Peyer's patch (tissue), 4 donors: ENCODE measurements at regions not wholly inside any gene's neighbourhood (a gene's known extent, or its start where the extent isn't known, plus 50 kb on each side); places are given as distances from the start of the nearest gene placed in this dataset.

Experiments used
- DNase-seq, 3 donors: peaks; one replicate each; pipeline ENCODE4 v3.0.0-alpha.2; 2017 to 2019
- H3K27ac ChIP-seq, 4 donors: fragments of 200-600 bp; sonication (generic); one replicate each; pipeline ENCODE4 v1.5.1; 2016 to 2019
- H3K27me3 ChIP-seq, 2 donors: fragments of 200-600 bp; sonication (generic); one replicate each; pipeline ENCODE4 v1.5.1; 2019
- H3K36me3 ChIP-seq, 3 donors: fragments of 200-600 bp; sonication (generic); one replicate each; pipeline ENCODE4 v1.5.1; 2016 to 2019
- H3K4me1 ChIP-seq, 4 donors: fragments of 200-600 bp; sonication (generic); one replicate each; pipeline ENCODE4 v1.5.1; 2016 to 2019
- H3K4me3 ChIP-seq, 4 donors: fragments of 200-600 bp; sonication (generic); 1 replicate in 3 of 4; 2 replicates in 1 of 4; pipeline ENCODE4 v1.5.1; 2016 to 2019; ENCODE audit warnings: mild to moderate bottlenecking in 1 of 4
- H3K9me3 ChIP-seq, 4 donors: fragments of 200-600 bp; sonication (generic); one replicate each; pipeline ENCODE4 v1.5.1; 2016 to 2019; ENCODE audit warnings: mild to moderate bottlenecking in 1 of 4
- POLR2A ChIP-seq, 2 donors: fragments of 450-650 bp; IDR thresholded peaks; one replicate each; pipeline ENCODE4 v1.5.1; 2017; ENCODE audit warnings: antibody characterized with exemption in 2 of 2, mild to moderate bottlenecking in 2 of 2, moderate library complexity in 2 of 2
- TF ChIP-seq, protein P1 (sequence below), 6 experiments: fragments of 450-650 bp in 4 of 6; fragments of 200-600 bp in 2 of 6; sonication (generic) in 1 of 6; IDR thresholded peaks; one replicate each; pipeline ENCODE4 v1.5.1; 2017 to 2019; ENCODE audit warnings: antibody characterized with exemption in 6 of 6, mild to moderate bottlenecking in 3 of 6, moderate library complexity in 1 of 6

DNA sequence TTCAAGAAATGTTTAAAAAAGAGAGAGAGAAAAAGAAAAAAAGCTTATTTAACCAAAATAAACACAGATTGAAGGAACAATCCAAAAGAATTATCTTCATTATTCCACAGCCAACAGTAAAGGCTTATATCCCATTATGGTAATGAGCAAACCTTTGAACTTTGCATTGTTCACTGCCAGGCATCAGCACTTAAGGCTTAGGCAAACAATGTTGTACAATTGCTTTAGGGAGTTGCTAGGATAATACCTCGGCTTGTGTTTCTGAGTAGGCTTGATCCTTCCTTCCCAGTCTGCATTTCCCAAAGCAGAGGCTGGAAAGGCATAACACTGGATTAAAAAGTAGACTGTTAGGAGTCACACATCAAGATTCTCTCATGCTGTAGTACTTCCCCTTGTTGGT, 352.7 kb upstream of the IGFBP7 start:
- no peak overlapping the region for H3K4me3 ChIP-seq
- H3K9me3 ChIP-seq, result no peaks in the 10 kb centered on the region
- no peak for DNase-seq
- no peaks in the 10 kb centered on the region for H3K27me3 ChIP-seq
- no peaks in the 10 kb centered on the region for H3K4me1 ChIP-seq
- no peaks in the 10 kb centered on the region for H3K36me3 ChIP-seq
- no peak overlapping the region for H3K27ac ChIP-seq
- TF ChIP-seq POLR2A (IDR thresholded peaks at IDR 0.05), result no peak
- TF ChIP-seq, protein P1, sequence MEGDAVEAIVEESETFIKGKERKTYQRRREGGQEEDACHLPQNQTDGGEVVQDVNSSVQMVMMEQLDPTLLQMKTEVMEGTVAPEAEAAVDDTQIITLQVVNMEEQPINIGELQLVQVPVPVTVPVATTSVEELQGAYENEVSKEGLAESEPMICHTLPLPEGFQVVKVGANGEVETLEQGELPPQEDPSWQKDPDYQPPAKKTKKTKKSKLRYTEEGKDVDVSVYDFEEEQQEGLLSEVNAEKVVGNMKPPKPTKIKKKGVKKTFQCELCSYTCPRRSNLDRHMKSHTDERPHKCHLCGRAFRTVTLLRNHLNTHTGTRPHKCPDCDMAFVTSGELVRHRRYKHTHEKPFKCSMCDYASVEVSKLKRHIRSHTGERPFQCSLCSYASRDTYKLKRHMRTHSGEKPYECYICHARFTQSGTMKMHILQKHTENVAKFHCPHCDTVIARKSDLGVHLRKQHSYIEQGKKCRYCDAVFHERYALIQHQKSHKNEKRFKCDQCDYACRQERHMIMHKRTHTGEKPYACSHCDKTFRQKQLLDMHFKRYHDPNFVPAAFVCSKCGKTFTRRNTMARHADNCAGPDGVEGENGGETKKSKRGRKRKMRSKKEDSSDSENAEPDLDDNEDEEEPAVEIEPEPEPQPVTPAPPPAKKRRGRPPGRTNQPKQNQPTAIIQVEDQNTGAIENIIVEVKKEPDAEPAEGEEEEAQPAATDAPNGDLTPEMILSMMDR (IDR thresholded peaks at IDR 0.05), result no peak

DNA sequence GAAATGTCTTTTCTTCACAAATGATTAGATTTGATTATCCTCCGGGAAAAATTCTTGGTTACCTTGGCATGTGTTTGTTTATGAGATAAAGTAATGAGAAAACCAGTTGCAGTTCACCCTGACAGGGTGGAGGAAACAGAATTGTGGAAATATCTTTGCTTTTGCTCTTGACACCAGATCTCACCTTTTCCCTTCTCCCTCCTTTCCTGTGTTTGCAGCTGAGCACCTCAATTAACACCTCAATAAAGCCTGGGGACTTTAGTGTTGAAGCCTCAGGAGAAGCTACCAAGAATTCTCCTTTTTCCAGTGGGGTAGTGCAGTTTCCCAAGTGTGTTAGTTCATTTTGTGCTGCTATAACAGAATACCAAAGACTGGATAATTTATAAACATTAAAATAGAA, 350.8 kb upstream of the IGFBP7 start:
- Histone ChIP-seq H3K9me3 (no peaks in the 10 kb centered on the region), H3K4me3 (no peak overlapping the region), H3K36me3 (no peaks in the 10 kb centered on the region), H3K27me3 (no peaks in the 10 kb centered on the region), H3K27ac (no peak overlapping the region), H3K4me1 (no peaks in the 10 kb centered on the region)
- TF ChIP-seq, protein P1 (IDR thresholded peaks at IDR 0.05), result no peak
- no peak for TF ChIP-seq POLR2A (IDR thresholded peaks at IDR 0.05)
- DNase-seq, result no peak

DNA sequence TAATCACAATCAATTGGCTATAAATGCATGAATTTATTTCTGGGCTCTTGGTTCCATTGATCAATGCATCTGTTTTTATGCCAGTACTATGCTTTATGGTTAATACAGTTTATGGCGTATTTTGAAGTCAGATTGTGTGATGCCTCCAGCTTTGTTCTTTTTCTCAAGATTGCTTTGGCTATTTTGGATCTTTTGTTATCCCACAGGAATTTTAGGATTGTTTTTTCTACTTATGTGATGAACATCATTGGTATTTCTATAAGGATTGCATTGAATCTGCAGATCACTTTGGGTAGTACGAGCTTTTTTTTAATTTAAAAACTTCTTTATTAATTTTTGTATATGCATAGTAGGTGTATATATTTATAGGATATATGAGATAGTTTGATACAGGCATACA, 338.7 kb upstream of the IGFBP7 start:
- no peak overlapping the region for H3K27ac ChIP-seq
- TF ChIP-seq, protein P1 (IDR thresholded peaks at IDR 0.05), result no peak
- no peak for TF ChIP-seq POLR2A (IDR thresholded peaks at IDR 0.05)
- no peaks in the 10 kb centered on the region for H3K36me3 ChIP-seq
- H3K27me3 ChIP-seq, result no peaks in the 10 kb centered on the region
- H3K4me1 ChIP-seq, result no peaks in the 10 kb centered on the region
- no peaks in the 10 kb centered on the region for H3K9me3 ChIP-seq
- H3K4me3 ChIP-seq, result no peak overlapping the region
- no peak for DNase-seq

DNA sequence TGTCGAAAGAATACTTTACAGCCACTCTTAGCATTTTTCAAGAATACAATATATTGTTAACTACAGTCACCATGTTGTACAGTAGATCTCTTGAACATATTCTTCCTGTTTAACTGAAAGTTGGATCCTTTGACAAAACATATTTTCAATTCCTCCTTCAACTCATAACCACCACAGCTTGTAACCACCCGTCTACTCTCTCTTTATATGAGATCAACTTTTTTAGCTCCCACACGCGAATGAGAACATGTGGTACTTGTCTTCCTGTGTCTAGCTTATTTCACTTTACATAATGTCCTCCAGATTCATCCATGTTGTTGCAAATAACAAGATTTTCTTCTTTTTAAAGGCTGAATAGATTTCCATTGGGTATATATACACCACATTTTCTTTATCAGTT, 338.3 kb upstream of the IGFBP7 start:
- DNase-seq, result no peak
- Histone ChIP-seq H3K4me3 (no peak overlapping the region), H3K36me3 (no peaks in the 10 kb centered on the region), H3K27ac (no peak overlapping the region), H3K9me3 (no peaks in the 10 kb centered on the region), H3K27me3 (no peaks in the 10 kb centered on the region), H3K4me1 (no peaks in the 10 kb centered on the region)
- TF ChIP-seq, protein P1 (IDR thresholded peaks at IDR 0.05), result no peak
- TF ChIP-seq POLR2A (IDR thresholded peaks at IDR 0.05), result no peak

DNA sequence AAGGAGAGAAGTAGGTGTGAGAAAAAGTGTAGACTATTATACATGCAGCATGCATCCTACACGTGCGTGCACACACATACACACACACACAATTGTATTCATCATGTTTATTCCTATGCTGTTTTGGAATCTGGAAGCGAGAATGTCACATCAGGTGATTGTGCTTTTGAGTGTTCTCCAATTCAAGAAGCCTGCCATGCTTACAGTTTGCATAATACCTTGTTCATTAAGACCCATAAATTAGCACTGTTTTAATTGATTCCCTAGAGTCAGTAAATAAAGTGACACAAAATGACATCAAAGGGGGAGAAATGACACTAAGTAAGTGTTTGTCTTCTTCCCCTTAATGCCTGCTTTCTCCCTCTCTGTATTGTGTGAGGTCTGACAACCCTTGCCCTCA, 336.1 kb upstream of the IGFBP7 start:
- TF ChIP-seq, protein P1 (IDR thresholded peaks at IDR 0.05), result no peak
- no peak for TF ChIP-seq POLR2A (IDR thresholded peaks at IDR 0.05)
- Histone ChIP-seq H3K27me3 (no peaks in the 10 kb centered on the region), H3K27ac (no peak overlapping the region), H3K4me3 (no peak overlapping the region), H3K4me1 (no peaks in the 10 kb centered on the region), H3K36me3 (no peaks in the 10 kb centered on the region), H3K9me3 (no peaks in the 10 kb centered on the region)
- DNase-seq, result no peak

DNA sequence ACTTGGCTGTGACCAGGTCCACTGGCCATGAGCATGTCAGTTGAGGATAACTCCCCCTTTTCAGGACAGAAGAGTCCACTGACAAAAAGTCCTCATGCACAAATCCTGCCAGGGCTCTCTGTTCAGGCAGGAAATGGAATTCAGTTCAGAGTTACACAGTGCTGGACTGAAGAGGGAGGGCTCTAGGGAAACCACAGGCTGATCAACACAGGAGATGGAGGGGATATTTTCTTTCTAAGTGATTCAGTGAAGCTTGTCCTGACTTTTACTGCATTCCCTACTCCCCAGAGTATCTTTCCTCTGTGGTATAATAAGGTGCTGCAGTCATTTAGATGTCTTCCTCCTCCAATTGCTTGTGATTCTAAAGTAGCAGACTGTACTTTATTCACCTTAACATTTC, 335.5 kb upstream of the IGFBP7 start:
- H3K27ac ChIP-seq, result no peak overlapping the region
- TF ChIP-seq, protein P1 (IDR thresholded peaks at IDR 0.05), result no peak
- no peak for TF ChIP-seq POLR2A (IDR thresholded peaks at IDR 0.05)
- DNase-seq, result no peak
- H3K27me3 ChIP-seq, result no peaks in the 10 kb centered on the region
- no peaks in the 10 kb centered on the region for H3K4me1 ChIP-seq
- no peaks in the 10 kb centered on the region for H3K9me3 ChIP-seq
- no peak overlapping the region for H3K4me3 ChIP-seq
- H3K36me3 ChIP-seq, result no peaks in the 10 kb centered on the region
